ENCODE measurements at regions not wholly inside any gene's neighbourhood (a gene's known extent, or its start where the extent isn't known, plus 50 kb on each side); places are given as distances from the start of the nearest gene placed in this dataset.

DNA sequence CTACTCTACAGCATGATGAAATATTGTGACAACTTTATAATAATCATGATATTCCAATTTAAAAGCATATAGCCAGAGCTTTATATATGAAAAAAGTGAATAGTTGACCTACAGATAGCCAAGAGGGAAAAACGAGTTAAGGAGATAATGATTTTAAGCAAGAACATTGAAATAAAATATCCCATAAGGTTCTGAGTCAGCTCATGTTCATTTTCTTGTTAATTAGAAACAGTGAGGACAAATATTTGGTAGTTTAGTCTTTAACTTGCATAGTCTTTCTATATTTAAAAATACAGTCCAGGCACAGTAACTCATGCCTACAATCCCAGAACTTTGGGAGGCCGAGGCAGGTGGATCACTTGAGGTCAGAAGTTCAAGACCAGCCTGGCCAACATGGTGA, 55.8 kb upstream of the CDH6 start:
- DNase-seq = no peak

- DNase-seq = no peak
These were observed 57.9 kb upstream of the CDH6 start for GRCh38 chr5:31135542-31135941.

DNA sequence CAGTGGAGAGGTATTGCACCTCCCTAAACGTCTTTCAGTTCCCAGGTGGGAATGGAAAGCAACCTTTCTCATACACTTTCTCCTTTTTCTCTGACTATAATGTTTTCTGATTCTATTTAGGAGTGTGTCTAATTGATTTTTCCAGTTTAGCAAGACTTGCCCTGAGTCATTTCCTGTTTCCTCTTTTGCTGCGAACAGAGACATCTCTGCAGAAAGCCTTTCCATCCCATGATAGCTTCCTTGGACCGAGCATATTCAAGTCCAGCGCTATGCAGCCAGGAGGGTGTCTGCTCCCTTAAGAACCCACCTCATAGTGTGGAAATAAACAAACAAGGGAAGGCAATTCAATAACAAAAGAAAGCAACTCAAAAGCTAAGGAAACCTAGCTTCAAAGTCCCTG, 60.0 kb upstream of the CDH6 start:
- no peak for DNase-seq

DNA sequence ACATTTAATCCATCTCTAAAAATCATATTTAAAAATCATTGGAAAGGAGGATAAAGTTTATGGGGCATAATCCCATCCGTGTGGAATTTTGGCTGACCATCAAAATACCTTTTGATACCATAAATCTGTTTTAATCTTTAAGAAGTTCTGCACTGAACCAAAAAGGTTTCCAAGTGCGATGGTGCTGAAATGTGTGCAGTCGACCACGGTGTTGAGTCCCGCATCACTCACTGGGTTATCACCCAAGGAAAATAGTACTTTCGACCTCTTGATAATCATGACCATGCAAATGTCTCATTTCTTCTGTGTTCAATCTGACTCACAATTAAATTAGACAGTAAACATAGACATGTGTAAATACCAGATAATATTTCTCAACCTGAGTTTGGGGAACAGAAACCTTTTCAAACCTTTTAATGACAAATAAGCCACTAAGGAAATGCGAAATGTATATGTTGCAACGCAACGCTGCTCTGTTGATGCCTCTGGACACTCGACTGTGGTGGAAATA, 62.0 kb upstream of the CDH6 start:
- no peak for DNase-seq

DNA sequence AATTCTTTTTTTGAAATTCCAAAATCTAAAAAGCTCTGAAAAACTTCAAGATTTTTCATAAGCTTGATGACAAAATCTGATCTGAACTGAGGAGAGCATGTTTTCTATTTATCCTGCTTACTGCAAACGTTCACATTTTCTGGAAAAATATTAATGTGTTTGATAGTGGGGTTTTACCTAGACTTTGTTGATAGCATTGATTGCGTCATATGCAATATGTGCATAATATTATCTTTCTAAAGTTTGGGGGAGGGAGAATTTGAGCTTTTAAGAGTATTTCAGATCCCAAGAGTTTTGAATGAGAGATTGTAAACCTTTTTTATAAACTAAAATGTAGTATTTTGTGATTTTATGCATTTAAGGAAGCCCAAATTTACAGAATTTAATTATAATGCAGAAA, 62.8 kb upstream of the CDH6 start:
- DNase-seq = no peak

DNA sequence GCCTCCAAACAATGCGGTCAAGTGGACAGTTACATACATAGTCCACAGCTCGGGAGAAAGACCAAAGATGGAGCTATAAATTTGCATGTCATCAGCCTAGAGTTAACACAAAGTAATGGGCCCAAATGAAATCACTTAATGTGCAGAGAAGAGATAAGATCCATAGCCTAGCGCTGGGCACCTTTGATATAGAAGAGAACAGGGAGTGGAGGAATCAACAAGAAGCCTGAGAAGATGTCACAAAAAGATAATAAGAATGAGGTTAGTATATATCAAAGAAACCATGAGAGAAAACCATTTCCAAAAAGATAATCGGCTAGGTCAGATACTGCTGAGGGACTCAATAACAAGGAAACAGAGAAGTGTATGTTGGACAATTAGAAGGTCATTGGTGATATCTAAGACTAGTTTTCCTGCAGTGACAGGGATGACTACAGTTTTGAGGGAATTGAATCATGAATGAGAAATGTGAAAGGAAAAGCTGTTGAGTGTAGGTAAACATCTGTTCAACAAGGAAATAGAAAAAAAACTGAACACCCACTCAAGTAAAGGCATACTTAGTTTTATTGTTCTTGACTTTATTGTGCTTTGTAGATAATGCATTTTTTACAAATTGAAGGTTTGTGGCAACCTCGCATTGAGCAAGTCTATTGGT, 68.7 kb upstream of the CDH6 start:
- no peak for DNase-seq

GRCh38 chr5:31124026-31124425, 69.5 kb upstream of the CDH6 start:
- DNase-seq = no peak

- no peak for DNase-seq
These were observed 70.2 kb upstream of the CDH6 start for GRCh38 chr5:31122998-31123951.

GRCh38 chr5:31121224-31121623, 72.3 kb upstream of the CDH6 start:
- no peak for DNase-seq

- DNase-seq = no peak
These were observed 72.9 kb upstream of the CDH6 start for GRCh38 chr5:31120642-31120948.

DNA sequence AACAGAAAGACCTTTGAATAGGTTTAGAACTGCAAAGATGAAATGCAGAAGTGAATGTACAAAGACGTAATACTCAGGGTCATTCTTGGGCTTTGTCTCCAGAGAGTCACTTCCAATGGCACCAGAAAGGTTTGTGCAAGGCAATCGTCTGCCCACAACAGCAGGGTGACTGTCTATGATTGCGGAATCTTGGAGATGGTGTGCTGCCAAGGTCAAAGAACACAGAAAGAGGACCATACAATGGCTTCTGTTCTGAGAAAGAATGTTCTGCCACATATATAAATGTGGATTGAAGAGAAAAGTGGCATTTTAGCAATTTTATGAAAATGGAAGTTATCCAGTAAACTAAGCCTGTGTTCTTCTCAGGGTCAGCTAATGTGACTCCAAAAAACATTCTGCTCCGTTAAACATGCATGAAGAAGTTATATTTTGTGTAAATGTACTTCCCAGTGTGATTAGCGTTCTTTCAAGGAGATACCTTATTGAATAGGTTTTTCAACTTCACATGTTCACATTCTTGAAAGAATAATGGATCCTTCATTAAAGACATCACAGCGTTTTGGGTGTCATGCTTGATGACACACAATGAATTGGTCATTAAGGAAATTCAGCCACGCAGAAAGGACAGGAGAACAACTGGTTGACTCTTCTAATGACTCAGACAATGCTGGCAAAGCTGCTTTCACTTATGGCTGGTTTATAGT, 73.4 kb upstream of the CDH6 start:
- no peak for DNase-seq

DNA sequence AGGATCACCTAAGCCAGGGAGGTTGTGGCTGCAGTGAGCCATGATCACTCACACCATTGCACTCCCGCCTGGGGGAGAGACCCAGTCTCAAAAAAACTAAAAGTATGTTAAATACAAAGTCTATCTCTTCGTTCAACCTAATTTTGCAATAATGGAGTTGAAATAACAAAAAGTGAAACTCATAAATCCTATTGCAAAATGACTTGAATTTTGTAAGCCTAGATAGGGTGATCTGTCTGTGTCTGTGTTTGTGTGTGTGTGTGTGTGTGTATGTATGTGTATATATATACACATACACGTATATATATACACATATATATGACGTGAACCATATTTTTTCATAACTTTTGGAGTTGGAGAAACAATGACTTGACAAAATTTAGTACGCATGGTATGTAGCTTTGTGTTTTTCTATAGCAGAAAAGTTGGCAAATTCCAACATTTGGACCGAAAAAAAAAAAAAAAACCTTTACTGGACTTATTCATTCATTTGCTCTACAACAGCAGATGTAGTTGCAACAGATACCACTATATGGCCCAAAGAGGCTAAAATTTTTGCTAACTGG, 76.9 kb upstream of the CDH6 start:
- DNase-seq = no peak

- DNase-seq = no peak
These were observed 78.7 kb upstream of the CDH6 start for GRCh38 chr5:31114817-31115216.

- DNase-seq = no peak
These were observed 79.7 kb upstream of the CDH6 start for GRCh38 chr5:31113666-31114350.

DNA sequence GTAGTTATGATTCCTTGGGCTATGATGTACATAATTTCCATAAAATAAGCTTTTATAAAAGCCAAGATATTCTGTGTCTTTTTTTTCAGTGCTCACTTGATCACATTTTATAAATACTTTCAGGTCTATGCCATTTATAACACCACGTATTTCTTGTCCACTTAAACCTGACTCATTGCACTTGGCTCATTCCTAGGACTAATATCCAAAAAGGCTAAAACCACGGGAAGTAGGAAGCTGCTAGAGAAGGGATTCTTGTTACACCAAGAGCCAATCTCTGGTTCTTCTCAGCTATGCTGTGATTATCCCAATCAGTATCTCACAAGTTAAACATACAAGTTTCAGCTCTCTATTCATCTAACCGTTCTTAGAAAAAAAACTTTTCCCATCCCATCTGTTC, 80.4 kb upstream of the CDH6 start:
- no peak for DNase-seq

GRCh38 chr5:31107091-31107518, 86.4 kb upstream of the CDH6 start:
- DNase-seq = no peak

DNA sequence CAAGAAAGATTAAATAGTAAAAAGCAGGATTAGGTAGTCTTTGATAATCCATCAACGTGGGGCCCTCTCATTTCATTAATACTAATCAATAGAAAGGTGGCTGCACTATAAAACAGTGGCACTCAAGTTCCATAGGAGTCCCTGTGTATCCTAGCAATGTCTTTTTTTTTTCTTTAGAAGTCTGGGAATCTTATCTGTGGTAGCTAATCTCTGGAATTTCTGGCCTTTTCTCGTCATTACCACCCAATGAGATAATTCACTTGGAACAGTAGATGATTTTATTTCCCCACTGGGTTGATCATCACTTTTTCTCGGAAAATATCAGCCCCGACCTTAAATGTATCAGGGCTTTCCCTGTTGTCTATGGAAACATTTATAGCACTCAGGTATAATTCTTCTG, 86.8 kb upstream of the CDH6 start:
- no peak for DNase-seq

DNA sequence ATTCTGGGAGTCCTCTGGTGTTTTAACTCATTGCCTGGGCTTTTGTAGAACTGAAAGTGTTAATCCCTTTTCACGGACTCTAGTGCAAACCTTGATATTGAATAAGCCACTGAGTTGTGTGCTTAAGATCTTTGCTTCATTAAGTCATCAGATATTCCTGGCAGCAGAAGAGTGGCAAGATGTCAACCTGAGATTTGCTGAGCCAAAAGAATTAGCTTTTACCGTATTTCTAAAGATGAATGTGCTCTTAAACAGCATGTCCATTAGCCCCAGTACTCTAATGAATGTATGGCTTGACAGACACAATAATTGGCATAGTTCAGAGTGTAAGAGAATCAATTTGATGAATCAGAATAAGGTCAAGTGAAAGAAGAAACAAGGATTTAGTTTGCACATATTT, 87.2 kb upstream of the CDH6 start:
- no peak for DNase-seq

DNA sequence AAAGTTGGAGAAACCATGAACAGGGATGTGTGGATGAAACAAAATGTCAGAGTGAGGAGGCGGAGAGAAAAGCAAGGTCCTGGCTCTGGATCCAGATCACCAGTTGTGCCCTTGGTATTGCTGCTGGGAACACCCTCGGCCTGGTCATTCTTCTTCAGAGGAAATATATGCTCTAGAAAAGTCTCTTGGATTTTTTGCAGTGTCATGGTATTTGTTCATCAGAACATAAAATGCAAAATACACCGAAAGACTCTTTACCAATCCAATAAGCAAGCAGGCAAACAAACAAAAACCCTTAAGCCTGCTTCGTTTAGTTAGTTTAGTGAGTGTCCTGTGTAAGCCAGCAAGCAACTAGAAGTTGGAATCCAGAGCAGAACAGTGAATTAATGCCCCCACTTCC, 88.7 kb upstream of the CDH6 start:
- DNase-seq = no peak

GRCh38 chr5:31100781-31101310, 92.6 kb upstream of the CDH6 start:
- no peak for DNase-seq

DNA sequence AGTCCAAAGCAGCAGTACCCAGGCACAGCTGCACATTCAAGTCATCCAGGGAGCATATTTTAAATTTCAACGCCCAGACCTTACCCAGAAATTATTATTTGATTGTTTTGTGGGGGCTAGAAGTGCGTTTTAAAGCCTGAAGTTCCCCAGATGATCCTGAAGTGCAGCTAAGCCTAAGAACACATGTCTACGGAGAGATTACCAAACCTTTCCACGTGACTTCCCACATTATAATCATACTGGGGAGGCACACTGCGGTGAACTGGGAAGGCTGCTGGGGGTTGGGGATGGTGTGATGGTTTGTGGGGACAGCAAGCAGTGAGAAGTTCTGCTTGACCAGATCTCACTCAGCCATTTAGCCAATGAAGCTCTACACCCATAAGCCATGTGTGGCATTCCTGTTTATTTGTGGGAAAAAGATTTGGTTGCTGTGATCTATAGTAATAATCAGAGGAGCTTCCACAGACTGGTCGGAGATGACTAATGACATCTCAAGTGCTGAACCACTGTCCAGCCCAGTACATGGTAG, 93.4 kb upstream of the CDH6 start:
- DNase-seq = no peak

DNA sequence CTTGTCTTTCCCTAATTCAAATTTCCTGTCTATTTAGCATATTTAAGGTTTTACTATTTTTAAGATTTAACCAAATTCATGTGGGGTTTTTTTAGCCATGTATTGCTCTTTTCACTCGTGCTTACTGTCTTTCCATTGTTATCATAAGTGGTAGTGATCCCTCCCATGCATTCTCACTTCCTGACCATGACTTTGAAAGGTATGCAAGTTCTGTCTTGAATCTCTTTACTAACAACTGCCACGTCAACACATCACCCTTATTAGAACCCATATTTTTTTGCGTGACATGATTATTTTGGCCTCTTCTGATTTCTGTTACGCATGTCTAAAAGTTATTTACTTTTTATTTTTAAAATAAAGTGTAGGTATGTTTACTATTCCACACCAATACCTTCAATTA, 94.7 kb upstream of the CDH6 start:
- DNase-seq = no peak
